Stimulated activated CD8-positive, alpha-beta memory T cell treated with anti-CD3 and anti-CD28 coated beads, Interleukin-7, amount 100 ng/mL, for 4 hours (primary cell): ENCODE measurements at regions not wholly inside any gene's neighbourhood (a gene's known extent, or its start where the extent isn't known, plus 50 kb on each side); places are given as distances from the start of the nearest gene placed in this dataset.

Experiments used
- DNase-seq, 2 donors: peaks; one replicate each; pipeline ENCODE4 v3.0.0-alpha.2; 2020; ENCODE audit warnings: low read depth in 2 of 2

DNA sequence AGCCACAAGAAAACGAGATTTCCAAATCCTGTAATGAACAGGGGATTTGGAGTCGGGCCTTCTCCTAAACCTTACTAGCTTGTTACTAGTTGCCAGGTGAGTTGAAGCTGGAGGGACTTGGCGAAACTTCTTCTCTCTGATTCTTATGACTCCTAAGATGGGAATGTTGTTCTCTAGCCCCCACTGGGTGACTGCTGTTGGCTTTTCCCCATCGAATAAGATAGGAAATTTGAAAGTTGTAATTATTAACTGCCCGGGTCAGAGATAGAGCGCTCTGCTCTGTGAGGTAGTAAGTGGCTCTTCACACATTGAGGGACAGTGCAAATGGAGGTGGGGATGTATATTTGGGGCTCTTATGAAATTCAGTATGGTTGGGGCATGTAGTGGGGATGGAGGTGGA is 111.2 kb upstream of the MBNL2 start:
- no peak for DNase-seq

DNA sequence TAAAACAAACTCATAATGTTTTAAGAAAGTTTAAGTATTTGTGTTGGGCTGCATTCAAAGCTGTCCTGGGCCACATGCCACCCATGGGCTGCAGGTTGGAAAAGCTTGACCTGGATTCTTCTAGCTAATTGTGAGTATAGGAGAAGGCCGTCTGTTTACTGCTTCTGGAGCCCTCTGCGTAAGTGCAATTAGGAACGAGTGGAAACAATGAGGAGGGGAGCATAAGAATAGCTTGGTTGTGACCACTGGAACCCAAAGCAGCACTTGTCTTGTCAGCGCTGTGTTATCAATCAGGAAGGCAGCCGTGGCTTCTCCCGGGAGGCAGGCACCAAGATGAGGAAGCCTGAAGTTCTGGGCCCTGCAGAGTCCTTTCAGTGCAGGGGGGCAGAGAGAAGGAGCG is 110.4 kb upstream of the MBNL2 start:
- no peak for DNase-seq

DNA sequence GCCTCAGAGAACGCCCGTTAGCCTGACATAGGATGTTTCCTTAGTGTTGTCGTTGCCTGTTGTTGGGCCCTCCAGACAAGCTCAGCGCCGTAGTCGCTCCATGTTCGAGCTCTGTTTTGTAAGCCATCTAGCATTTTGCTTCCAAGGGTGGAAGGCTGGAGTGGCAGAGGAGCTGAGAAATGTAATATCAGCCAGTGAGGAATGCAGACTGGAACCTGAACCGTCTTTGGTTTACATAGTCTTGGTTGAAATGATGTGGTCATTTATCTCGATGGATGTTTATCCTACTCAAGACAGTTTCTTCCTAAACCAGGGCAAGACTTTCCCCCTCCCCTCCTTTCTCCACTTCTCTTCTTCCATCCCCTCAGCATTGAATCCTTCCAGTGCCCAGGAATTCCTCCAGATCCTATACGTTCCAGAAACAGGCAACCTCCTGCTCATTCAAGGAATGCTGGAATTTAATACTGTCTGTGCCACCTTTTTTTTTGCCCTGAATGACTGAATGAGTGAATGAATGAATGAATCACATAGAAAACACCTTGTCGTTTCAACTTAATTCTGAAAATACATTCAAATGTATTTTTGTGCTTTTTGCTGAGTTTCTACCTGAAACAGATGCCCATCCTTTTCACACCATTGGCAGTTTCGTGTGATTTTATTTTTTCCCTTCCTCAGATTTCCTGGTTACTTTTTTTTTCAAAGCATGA is 109.5 kb upstream of the MBNL2 start:
- DNase-seq = no peak

DNA sequence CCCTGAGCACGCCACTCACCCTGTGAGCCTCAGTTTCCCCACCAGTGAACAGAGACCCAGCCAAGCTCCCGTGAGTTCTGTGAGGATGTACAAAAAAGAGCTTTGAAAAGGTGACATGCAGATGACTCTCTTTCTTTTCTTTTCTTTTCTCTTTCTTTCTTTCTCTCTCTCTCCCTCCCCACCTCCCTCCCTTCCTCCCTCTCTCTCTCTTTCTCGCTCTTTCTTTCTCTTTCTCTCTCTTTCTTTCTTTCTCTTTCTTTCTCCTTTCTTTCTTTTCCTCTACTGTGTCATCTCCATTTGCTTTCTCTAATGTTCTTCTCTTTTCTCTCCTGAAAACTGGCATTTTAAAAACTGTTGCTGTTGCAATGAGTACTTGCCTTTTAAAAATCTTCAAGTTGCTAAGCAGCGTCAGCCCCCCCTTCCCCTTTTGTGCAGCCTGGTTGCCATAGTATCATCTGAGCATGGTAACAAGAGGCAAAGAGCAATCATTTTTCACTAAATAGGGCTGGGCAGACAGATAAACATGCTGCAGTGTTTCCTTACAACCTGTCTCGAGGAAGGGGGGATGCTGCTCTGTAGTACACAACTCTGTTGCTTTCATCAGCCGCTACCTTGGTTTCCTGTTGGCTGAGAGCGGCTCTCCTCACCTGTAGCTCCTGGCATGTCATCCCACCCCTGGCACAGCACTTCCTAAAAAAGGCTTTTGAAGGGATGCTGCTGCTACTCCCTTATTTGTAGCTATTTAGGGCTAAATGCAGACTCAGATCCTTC is 108.7 kb upstream of the MBNL2 start:
- DNase-seq = no peak

DNA sequence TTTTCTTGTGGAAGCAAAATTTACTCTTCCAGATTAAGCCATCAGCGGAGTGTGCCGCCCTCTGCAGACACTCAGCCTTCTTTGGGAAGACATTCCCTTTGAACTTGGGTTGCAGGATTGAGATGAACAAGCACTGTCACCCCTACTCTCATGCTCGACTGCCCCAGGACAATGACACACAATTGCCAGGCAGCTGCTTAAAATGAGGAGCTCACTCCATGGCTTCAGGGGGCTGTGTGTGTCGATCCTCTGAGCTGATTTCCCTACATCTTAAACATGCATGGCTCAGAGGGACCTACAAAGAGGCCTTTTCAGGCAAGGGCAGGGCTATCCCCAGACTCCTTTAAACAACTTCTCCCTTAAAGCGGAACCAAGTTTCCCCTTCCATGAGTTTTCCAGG is 107.5 kb upstream of the MBNL2 start:
- no peak for DNase-seq

DNA sequence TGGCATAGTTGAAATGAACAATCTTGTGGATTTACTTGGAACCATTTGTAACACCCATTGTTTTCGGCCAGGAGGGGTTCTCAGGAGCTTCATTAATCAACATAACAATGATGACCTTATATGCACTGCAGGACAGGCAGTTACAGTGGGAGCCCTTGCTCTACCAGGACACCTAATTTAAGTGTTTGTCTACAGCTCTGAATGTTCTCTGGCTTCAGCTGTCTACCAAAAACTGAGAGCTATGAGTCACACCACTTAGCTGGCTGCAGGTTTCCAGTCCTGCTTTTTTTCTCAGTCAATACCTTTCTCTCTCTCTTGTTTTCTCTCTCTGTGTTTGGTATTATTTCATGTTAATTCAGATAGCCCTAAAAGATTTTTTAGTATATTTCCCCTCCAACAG is 105.4 kb upstream of the MBNL2 start:
- DNase-seq = no peak

DNA sequence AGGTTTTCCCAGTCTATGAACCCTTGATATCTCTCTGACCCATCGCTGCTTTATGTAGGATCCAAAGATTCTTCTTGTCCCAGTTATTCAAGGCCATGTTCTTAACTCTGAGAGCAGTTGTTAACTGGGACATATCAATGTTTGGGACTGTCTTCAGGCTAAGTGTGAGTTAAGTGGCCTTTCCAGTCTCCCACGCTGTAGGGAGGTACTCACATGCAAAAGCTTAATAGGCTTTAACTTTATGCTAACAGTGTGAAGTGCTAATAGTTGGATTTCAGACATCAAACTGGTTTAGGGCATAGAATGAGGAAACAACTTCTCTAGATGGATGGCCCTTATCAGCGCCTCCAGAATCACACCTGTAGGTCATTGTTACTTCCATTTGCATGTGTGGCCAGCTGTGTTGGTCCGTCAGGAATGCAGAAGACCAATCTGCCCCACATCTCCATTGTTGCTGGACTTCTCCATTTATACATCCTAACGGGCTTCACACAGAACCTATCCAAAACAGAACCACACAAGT is 104.7 kb upstream of the MBNL2 start:
- no peak for DNase-seq

DNA sequence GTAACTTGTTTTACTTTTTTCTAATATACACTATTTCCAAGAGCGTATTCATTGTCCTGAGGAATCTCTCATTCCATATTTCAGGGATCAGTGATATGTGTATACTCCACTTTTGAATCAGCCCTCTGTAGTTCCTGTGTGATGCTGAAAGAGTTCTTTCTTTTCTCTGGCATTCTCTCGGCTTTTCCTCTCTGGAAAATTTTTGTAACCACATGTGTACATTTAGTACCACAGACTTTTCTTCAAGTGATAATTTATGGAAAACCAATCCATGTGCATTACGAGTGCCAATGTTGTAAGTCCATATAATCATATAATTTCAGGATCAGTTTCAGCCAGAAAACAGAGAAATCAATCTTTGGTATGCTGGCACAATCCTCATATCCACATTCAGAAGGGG is 102.2 kb upstream of the MBNL2 start:
- DNase-seq = no peak

DNA sequence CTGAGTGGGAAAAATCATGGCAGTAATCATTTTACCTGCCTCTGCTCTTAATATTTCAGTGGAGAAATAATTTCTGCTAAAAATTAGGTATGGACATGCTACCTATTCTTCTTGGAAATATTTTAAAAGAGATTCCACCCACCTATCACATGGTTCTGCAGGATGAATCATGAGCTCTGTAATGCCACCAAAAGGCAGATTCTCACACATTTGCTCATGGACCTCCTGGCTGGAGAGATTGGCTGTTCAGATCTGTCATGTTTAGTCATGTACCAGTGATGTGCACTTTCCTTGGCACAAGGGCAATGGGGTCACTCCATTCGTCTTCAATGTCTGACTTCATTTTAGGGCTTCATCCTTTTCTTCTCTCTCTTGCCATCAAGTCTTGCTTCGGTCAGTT is 101.8 kb upstream of the MBNL2 start:
- no peak for DNase-seq

DNA sequence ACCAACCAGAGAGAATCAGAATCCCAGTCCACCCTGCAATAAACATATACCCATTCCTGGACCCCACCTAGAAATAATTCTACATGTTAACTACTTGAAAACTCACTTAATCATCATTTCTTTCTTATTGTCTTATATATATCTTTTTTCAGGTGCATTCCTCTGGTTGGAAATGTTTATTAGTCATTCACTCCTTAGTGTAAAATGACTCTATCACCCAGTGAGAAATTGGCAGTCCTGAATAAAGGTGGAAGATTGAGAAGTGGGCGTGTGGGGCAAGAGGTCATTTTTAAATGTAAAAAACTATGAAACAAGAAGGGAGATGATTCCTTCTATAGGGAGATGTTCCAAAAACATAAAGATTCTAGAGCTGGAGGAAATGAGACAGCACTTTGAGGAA is 101.2 kb upstream of the MBNL2 start:
- DNase-seq = no peak

DNA sequence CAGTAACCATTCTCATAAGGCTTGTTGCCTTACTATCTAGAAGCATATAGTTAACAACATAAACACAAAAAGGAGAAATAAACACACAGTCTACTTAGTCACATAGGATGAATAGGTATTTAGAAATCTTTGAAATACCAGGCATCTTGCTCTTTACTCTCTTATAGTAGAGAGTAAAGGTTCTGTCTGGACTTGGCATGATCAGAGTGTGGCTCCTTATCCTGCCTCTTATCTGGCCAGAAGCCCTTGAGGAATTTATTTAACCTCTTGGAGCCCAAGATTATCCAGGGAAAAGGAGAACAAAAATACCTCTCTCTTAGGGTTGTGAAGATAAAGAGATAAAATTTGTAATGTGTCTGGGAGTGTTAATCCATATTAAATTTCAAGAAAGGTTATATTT is 100.2 kb upstream of the MBNL2 start:
- DNase-seq = no peak

DNA sequence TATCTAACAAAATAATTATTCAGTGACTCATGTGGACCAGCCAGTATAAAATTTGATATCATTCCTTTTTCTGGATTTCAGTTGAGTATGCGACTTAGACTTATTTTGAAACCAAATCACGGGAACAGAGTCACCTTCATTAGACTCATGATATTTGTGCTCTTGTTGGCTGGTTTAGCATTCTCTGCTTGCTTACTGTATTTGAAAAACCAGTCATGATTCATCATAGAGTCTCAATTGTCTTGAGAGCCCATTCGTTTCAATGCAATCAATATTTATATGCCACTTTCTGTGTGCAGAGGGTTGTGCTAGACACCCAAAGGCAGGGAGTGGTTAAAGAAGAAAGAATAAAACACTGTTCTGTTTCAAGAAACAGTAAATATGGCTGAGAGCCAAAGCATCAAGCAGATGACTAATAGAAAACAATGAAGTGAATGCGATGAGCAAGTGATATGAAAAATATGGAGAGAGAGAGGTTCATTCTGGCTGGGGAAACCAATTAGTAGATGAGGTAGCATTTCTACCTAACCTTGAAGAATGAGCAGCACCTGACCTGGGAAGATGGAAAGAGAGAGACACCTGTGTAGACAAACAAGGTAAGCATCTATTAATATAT is 99.6 kb upstream of the MBNL2 start:
- no peak for DNase-seq

DNA sequence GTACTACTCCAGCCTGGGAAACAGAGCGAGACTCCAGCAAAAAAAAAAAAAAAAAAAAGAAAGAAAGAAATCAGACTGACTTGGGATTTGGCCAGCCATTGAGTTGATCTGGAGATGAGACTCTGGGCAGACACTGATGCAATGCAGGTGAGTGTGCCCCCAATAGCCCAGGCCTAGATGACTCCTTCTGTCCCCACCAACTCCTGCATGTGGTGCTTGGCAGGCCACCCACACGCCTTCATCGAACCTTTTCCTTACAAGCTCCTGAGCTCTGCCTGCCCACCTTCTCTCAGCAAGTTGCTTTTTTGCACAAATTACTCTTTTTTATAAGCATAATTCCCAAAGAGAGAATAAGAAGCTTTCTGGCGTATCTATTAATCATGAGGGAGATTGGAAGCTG is 97.9 kb upstream of the MBNL2 start:
- DNase-seq = no peak

DNA sequence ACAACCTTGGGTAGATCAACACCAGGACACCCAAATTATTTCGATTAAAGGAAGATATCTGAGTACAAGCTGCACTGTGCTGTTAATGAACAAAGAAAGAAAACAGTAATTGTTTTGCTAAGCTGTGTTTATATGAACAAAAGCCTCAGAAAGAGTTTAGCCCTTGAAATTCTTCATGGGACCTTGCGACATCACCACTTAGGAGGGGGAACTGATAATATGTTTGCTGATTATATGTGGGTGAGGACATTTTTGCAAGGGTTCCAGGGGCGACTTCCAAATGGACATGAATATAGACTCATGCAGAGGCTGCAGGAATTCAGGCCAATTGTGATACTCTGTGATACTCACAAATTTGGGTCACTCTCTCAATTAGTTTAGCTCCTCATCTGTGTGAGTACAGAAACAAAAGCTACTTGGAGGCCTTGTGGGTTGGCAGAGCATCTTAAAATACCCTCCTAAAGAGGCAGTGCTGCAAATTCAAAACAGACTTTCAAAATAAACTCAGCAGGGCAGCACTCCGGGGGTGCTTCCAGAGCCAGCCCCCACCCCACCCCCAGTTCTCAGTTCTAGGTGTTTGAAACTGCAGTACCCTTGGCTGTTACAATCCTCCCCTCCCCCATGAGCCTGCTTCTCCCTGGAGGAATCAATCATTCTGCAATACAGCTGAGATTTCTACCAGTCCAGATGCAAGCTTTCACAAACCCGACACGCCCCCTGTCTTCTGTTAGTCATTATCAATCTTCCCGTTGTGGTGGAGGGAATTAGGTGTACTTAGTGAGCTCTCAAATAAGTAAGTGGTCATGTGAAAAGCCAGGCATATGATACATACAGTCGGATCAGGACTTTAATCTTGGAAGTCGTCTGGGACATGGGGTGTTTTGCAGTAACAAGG is 97.0 kb upstream of the MBNL2 start:
- DNase-seq = no peak

DNA sequence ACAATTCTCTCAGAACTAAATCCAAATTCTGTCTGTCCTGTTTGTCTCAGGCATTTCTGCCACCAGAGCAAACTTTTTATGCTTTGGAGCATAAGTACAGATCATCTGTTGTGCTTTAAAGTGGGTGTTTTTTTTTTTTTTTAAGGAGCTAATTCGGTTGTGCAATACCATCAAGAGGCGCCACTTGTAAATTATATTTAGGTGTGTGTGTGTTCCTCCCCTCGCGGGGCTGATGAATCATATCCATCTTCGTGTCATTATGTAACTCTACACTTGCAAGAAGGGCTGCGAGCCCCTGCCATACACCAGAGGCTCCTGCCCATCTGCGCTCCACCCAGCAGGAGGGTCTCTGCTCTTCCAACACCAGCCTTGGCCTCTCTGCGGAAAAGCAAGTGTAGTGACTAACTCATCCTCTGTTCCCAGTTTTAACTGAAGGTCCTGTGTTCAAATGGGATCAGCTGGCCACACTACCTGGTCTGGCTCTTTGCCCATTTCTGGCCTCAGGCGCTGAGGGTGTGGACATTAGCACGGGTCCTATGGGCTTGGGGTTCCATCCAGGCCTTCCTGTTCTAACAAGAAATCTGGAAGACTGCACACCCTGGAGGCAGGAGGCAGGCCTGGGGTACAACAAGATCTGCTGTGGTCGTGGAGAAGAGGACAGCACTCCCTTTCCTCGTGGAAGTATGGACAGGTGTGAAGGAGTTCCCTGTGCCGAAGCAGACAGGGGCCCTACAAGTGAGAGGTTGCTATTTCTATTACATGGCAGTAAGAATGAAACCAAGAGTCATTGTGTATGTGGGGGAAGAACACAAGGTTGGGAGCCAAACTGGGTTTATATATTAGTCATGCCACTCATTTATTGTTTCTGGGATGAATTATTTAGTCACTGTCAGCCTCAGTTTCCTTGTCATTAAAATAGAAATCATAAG is 96.1 kb upstream of the MBNL2 start:
- DNase-seq = no peak

DNA sequence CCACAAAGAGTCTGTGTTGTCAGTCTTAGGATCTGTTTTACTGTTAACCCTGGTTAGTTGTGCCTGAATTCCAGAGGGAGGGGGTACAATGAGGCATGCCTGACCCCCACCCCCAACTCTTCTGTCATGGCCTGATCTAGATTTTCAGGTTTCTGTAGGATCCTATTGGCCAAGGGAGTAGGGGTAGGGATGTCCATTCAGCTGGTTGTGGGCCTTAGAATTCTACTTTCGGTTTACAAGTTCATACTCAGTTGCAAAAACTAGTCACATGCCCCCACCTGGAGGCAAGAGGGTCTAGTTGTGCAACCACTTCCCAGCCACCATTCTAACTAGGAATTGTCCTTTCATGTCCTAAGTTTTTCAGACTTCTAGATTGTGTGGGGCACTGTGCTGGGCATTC is 94.3 kb upstream of the MBNL2 start:
- DNase-seq = no peak

DNA sequence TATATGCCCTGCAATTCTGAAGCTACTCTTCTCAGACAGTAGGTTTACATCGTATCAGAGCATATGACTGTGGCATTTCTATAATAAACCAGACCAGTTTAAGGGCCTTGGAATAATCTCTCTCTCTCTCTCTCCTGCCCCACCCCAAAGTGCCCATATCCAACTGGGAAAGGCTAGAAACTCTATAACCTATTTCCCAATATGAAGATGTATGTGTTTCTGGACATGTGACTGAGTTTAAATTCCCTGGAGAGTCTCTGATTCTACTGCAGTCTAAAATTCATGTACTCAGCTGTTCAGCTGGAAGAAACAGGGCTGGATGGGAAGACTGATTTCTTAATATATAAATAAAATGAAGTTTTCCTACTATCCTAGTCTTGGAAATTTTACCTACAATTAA is 91.9 kb upstream of the MBNL2 start:
- no peak for DNase-seq

DNA sequence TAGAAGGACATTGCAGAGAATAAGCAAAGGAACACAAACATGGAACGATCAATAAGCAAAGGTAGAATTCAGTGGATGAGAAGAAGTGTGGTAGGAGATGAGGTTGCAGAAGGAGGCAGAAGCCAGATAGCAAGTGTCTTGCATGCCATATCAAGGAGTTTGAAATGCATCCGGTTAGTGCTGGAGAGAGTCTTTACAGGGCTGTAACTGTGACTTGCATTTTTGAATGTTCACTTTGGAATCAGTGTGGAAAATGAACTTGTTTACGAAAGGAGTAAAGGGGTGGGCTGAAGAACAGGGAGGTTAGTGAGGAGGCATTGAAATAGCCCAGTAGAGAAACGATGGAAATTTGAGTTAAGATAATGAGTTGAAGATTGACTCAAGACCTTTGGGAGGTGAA is 90.7 kb upstream of the MBNL2 start:
- no peak for DNase-seq

DNA sequence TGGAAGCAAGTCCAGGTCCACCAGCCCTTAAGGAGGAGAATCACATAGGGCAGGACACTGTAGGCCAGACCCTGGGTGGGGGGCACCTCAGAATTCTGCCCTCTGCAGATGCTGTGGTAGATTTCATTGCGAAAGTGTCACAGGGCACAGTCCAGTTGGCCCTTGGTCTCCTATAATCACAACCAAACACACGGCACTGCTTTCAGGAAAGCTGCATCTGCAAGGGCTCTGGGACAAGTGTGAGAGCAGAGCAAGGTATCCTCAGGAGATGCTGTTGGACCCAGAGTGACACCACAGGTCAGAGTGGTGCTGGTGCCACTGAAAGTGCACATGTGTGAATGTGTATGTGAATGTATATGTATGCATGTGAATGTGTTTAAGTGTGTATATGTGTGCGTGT is 88.6 kb upstream of the MBNL2 start:
- DNase-seq = no peak

DNA sequence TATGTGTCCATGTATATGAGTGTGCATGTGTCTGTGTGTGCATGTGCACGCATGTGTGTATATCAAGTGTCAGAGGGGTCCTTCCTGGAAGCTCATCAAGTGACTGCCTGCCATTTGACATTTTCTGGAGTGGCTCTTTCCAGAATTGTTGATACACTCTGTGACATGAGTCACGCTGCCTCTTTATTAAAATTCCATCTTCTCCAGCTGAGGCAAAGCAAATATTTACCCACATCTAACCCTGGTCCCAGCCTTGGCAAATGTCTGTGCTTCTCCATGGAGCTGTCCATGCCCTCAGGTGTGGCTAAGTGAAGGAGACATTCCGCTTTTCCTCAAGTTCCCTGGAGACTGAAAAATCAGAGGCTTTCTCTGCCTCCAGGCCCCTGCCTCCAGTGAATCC is 88.2 kb upstream of the MBNL2 start:
- DNase-seq = no peak
